GM18499 (cell line): ENCODE measurements at regions not wholly inside any gene's neighbourhood (a gene's known extent, or its start where the extent isn't known, plus 50 kb on each side); places are given as distances from the start of the nearest gene placed in this dataset.

Experiments used
- ATAC-seq: cut with Tn5 transposase; IDR thresholded peaks from one replicate; pipeline ENCODE4 v1.9.1; 2021; ENCODE audit warnings: moderate number of reproducible peaks; ENCODE audit not compliant: insufficient read depth, unreplicated experiment

- ATAC-seq: no peak
These were observed 335.8 kb downstream of the EPHA7 start for GRCh38 chr6:93083337-93084230.

- no peak for ATAC-seq
These were observed 337.5 kb downstream of the EPHA7 start for GRCh38 chr6:93081901-93082300.

- ATAC-seq: no peak
These were observed 340.3 kb downstream of the EPHA7 start for GRCh38 chr6:93079061-93079460.

GRCh38 chr6:93073811-93074210, 345.5 kb downstream of the EPHA7 start:
- no peak for ATAC-seq

GRCh38 chr6:93069856-93070255, 349.5 kb downstream of the EPHA7 start:
- ATAC-seq: no peak

GRCh38 chr6:93059911-93060310, 359.4 kb downstream of the EPHA7 start:
- no peak for ATAC-seq

GRCh38 chr6:93057584-93057983, 361.8 kb downstream of the EPHA7 start:
- ATAC-seq: no peak

- ATAC-seq: no peak
These were observed 371.0 kb downstream of the EPHA7 start for GRCh38 chr6:93048381-93048780.

GRCh38 chr6:93047033-93047432, 372.3 kb downstream of the EPHA7 start:
- no peak for ATAC-seq

GRCh38 chr6:93045156-93045555, 374.2 kb downstream of the EPHA7 start:
- ATAC-seq: no peak

GRCh38 chr6:93040375-93040774, 379.0 kb downstream of the EPHA7 start:
- ATAC-seq: no peak

- ATAC-seq: no peak
These were observed 382.5 kb downstream of the EPHA7 start for GRCh38 chr6:93036835-93037234.

GRCh38 chr6:93035756-93036155, 383.6 kb downstream of the EPHA7 start:
- no peak for ATAC-seq

GRCh38 chr6:93021235-93021915, 398.0 kb downstream of the EPHA7 start:
- no peak for ATAC-seq

- no peak for ATAC-seq
These were observed 401.7 kb downstream of the EPHA7 start for GRCh38 chr6:93017626-93018025.

GRCh38 chr6:93017213-93017612, 402.1 kb downstream of the EPHA7 start:
- ATAC-seq: no peak

GRCh38 chr6:93013054-93013453, 406.3 kb downstream of the EPHA7 start:
- ATAC-seq: no peak

- ATAC-seq: no peak
These were observed 411.0 kb downstream of the EPHA7 start for GRCh38 chr6:93008375-93008774.

- no peak for ATAC-seq
These were observed 429.7 kb downstream of the EPHA7 start for GRCh38 chr6:92989656-92990055.

GRCh38 chr6:92979281-92979680, 440.1 kb downstream of the EPHA7 start:
- ATAC-seq: no peak

GRCh38 chr6:92977018-92977417, 442.3 kb downstream of the EPHA7 start:
- no peak for ATAC-seq

GRCh38 chr6:92967362-92967761, 452.0 kb downstream of the EPHA7 start:
- no peak for ATAC-seq
